AG10803 (cell line): ENCODE measurements at regions not wholly inside any gene's neighbourhood (a gene's known extent, or its start where the extent isn't known, plus 50 kb on each side); places are given as distances from the start of the nearest gene placed in this dataset.

Experiments used
- DNase-seq: peaks from one replicate; pipeline ENCODE4 v3.0.0; 2010; ENCODE audit warnings: low read depth
- H3K4me3 ChIP-seq: 2 replicates; pipeline ENCODE4 v1.5.1; 2011; ENCODE audit warnings: mild to moderate bottlenecking, low read length, control low read depth
- TF ChIP-seq, protein P1 (sequence below): conservative IDR thresholded peaks from 2 replicates; pipeline ENCODE4 v1.5.1; 2011; ENCODE audit warnings: mild to moderate bottlenecking, low read length, control low read depth, inconsistent platforms

DNA sequence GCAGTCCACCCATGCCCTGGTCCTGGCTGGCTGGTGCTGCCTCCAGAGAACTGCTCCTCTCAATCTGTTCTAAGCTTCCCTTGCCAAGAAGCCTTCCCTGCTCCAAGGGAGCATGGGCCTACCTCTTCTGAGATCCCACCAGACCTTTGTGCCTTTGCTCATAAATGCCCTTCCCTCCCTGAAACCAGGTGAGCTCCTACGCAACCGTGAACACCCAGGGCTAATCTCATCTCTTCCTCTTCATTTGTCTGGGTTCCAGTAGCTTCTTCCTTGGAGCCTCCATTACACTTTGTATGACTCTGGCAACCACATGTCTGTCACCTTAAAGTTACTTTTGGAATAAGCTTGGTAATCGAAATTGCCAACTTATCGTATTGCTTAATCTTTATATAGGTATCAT is 270.6 kb downstream of the PBX3 start:
- TF ChIP-seq, protein P1, sequence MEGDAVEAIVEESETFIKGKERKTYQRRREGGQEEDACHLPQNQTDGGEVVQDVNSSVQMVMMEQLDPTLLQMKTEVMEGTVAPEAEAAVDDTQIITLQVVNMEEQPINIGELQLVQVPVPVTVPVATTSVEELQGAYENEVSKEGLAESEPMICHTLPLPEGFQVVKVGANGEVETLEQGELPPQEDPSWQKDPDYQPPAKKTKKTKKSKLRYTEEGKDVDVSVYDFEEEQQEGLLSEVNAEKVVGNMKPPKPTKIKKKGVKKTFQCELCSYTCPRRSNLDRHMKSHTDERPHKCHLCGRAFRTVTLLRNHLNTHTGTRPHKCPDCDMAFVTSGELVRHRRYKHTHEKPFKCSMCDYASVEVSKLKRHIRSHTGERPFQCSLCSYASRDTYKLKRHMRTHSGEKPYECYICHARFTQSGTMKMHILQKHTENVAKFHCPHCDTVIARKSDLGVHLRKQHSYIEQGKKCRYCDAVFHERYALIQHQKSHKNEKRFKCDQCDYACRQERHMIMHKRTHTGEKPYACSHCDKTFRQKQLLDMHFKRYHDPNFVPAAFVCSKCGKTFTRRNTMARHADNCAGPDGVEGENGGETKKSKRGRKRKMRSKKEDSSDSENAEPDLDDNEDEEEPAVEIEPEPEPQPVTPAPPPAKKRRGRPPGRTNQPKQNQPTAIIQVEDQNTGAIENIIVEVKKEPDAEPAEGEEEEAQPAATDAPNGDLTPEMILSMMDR = no peak
- no peak for DNase-seq
- no peak overlapping the region for H3K4me3 ChIP-seq

DNA sequence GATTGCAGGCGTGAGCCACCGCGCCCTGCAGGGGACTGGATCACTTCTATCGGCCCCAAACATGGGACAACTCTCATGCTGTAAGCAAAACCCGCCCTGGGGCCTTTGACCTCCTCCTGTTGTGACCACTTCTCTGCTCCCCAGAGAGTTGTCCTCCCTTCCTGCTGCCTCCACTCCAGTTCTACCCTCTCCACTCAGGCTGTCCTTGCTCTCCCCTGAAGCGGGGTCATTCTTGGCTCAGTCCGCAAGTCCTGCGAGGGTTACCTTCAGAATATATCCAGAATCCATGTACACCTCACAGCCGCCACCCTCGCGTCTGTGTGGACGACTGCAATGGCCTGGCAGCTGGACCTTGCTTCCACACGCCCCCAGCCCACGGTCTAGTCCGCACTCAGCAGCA is 273.7 kb downstream of the PBX3 start:
- no peak overlapping the region for H3K4me3 ChIP-seq
- TF ChIP-seq, protein P1 = no peak
- DNase-seq = no peak

DNA sequence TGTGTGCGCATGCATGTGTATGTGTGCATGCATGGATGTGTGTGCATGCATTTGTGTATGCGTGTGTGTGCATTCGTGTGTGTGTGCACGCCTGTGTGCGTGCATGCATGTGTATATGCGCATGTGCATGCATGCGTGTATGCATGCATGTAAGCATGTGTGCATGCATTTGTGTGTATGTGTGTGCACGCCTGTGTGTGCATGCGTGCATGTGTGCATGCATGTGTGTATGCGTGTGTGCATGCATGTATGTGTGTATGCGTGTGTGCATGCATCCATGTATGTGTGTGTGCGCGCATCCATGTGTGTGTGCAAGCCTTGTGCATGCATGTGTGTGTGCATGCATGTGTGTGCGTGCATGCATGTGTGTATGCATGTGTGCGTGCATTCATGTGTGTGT is 276.8 kb downstream of the PBX3 start:
- DNase-seq = no peak
- TF ChIP-seq, protein P1 = no peak
- no peak overlapping the region for H3K4me3 ChIP-seq

DNA sequence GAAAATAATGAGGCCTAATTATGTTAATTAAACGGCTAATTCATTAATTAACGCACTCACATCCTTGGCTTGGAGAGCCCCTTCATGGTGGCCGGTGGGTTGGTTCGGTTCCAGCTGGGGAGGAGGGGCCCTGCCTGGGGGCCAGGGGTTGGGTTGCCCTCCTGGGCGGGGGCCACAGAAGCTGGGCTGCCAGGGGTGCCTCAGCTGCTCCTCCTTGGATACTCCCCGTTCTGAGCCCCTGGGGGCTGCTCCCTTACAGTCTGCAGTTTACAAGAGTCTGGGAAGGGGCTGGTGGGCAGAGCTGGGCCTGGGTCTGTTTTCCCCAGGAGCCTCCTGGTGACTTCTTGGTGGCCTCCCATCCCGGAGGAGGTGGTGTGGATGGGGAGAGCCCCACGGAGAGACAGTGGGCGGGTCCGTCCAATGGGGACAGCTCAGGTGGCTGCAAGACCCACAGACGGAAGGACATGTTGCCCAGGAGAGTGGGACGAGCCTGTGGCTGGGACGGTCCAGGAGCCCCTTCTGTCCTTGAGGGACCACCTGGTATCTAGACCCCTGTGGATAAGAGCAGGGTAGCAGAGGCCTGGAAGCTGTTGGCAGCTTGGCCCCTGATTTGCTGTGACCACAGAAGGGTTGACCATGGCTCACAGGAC is 277.5 kb downstream of the PBX3 start:
- TF ChIP-seq, protein P1 = no peak
- DNase-seq = no peak

DNA sequence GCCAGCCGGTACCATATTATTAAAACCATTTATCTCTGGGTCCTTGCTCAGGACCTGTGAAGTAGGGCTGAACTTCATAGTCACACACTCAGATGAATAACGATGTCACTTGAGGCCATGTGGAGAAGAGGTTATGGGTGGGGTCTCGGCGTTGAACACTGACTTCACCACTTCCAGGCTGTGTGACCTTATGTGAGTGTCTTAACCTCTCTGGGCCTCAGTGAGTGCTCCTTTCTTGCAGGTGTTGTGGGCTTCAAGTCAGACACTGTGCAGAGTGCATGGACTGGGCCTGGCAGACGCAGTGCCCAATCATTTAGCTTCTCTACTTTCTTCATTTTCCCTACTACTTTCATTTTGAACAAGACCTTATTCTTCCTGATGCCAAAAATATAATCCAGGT is 278.8 kb downstream of the PBX3 start:
- DNase-seq = no peak
- H3K4me3 ChIP-seq = no peak overlapping the region
- TF ChIP-seq, protein P1 = no peak

More for the DNA sequence above, 277.5 kb downstream of the PBX3 start:
- no peak overlapping the region for H3K4me3 ChIP-seq

DNA sequence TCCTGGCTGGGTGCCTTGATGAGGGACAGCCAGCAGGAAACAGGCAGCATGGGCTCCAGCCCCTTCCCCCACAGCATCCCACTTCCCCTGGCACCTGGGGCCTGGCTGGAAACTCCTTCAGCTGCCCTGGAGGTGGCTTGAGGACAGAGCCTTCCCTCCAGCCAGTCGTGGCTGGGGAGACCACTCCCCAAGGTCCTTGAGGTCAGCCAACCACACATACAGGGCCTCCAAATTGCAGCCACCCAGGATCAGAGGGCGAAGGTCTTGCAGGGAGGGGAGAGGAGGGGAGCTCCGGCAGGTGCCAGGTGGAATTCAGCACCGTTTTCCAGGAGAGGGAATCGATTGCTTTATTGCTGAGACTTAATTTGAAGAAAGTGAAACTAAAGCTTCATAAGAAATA is 280.4 kb downstream of the PBX3 start:
- no peak for DNase-seq
- no peak overlapping the region for H3K4me3 ChIP-seq
- TF ChIP-seq, protein P1 = no peak

DNA sequence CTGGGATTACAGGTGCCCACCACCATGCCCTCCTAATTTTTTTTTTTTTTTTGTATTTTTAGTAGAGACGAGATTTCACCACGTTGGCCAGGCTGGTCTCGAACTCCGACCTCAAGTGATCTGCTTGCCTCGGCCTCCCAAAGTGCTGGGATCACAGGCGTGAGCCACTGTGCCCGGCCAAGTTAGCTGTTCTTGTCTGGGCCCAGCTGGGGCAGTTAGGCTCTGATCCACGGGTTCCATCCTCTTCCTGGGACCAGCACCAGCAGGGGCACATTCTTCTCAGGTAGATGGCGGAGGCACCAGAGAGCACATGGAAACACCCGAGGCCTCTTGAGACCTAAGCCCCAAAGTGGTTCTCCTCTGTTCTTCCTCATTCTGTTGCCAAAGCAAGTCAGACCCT is 281.6 kb downstream of the PBX3 start:
- H3K4me3 ChIP-seq = no peak overlapping the region
- DNase-seq = no peak
- TF ChIP-seq, protein P1 = no peak
